ENCODE measurements at regions not wholly inside any gene's neighbourhood (a gene's known extent, or its start where the extent isn't known, plus 50 kb on each side); places are given as distances from the start of the nearest gene placed in this dataset.

GRCh38 chr6:134378426-134378825, 60.5 kb upstream of the SGK1 start:
- Histone ChIP-seq H3K9me3 (no peaks in the 10 kb centered on the region), H3K27ac (no peak overlapping the region), H3K4me1 (peaks cover 7% of the 10 kb centered on the region), H3K4me3 (no peak overlapping the region), H3K36me3 (ENCODE audit: low read depth, missing control alignments) (no peaks in the 10 kb centered on the region), H3K27me3 (no peaks in the 10 kb centered on the region)
- DNase-seq: no peak
- TF ChIP-seq, protein P1, sequence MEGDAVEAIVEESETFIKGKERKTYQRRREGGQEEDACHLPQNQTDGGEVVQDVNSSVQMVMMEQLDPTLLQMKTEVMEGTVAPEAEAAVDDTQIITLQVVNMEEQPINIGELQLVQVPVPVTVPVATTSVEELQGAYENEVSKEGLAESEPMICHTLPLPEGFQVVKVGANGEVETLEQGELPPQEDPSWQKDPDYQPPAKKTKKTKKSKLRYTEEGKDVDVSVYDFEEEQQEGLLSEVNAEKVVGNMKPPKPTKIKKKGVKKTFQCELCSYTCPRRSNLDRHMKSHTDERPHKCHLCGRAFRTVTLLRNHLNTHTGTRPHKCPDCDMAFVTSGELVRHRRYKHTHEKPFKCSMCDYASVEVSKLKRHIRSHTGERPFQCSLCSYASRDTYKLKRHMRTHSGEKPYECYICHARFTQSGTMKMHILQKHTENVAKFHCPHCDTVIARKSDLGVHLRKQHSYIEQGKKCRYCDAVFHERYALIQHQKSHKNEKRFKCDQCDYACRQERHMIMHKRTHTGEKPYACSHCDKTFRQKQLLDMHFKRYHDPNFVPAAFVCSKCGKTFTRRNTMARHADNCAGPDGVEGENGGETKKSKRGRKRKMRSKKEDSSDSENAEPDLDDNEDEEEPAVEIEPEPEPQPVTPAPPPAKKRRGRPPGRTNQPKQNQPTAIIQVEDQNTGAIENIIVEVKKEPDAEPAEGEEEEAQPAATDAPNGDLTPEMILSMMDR (IDR thresholded peaks at IDR 0.05): no peak
- TF ChIP-seq POLR2A (IDR thresholded peaks at IDR 0.05): no peak
- intact Hi-C loops (cut with DNase I; ENCODE audit: low total_unique reads): no loop called here
- 76 to 86% methylated on average over 1 of the region's 1 CpG for WGBS, 2 donors

DNA sequence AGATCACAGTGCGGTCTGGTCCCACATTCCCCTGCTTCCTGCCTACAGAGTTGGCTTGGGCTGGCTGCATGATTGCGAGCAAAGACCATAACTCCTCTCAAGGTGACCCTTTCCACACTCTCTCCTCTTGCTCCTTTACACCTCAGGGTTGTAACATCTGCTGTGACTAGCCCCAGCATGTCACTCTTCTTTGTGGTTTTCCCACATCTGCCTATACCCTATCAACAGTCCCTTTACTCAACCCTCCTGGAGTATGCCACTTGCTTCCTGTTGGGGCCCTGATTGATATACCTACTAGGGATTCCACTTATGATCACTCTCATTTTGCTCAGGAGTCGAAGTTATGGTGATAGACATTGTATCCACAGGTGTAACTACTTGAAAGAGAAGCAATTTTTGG, 58.9 kb upstream of the SGK1 start:
- intact Hi-C loops (cut with DNase I; ENCODE audit: low total_unique reads): no loop called here
- Histone ChIP-seq H3K27ac (no peak overlapping the region), H3K36me3 (ENCODE audit: low read depth, missing control alignments) (no peaks in the 10 kb centered on the region), H3K4me3 (no peak overlapping the region), H3K9me3 (no peaks in the 10 kb centered on the region), H3K27me3 (no peaks in the 10 kb centered on the region), H3K4me1 (peaks cover 7% of the 10 kb centered on the region)
- TF ChIP-seq POLR2A (IDR thresholded peaks at IDR 0.05): no peak
- TF ChIP-seq, protein P1 (IDR thresholded peaks at IDR 0.05): no peak
- DNase-seq: no peak
- 95 to 97% methylated on average over 3 of the region's 3 CpGs for WGBS, 2 donors

- intact Hi-C loops (cut with DNase I; ENCODE audit: low total_unique reads): no loop called here
- no peaks in the 10 kb centered on the region for H3K9me3 ChIP-seq
- DNase-seq: no peak
- H3K4me1 ChIP-seq: peaks cover 7% of the 10 kb centered on the region
- no peaks in the 10 kb centered on the region for H3K36me3 ChIP-seq (ENCODE audit: low read depth, missing control alignments)
- no peaks in the 10 kb centered on the region for H3K27me3 ChIP-seq
- H3K27ac ChIP-seq: no peak overlapping the region
- WGBS, 2 donors: 89 to 92% methylated on average over 4 of the region's 4 CpGs
- no peak overlapping the region for H3K4me3 ChIP-seq
- no peak for TF ChIP-seq POLR2A (IDR thresholded peaks at IDR 0.05)
- TF ChIP-seq, protein P1 (IDR thresholded peaks at IDR 0.05): no peak
Observed at GRCh38 chr6:134375220-134375580, 57.3 kb upstream of the SGK1 start.

DNA sequence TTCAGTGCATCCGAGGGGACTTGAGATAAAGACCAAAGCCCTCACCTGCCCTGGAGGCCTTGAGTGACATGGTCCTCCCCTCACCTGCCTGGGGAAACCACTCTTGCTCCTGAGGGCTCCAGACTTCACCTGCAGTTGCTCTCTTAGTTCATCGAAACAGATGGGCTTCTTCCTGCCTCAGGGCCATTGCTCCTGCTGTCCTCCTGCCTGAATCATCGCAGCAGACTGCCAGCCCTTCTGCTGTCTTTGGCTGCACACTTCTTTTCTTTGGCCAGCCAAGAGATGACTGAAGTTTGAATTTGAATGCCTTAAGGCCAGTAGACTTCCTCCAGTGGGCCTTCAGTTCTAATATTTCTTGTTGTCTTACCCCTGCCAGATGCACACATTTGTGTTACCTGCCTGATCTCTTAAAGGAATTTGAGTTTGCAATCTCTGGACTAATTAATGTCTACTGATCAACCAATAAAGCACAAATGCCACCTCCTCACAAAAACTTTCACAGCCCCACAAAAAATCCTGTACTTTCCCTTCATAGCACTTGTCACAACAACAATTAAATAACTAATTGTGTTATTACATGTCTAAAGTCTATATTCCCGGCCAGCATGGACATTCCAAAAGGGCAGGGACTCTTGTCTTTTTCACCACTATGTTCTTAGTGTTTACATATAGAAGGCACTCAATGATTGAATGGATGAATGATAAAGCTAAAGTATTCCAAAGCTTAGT, 56.7 kb upstream of the SGK1 start:
- no peak for DNase-seq
- no peaks in the 10 kb centered on the region for H3K36me3 ChIP-seq (ENCODE audit: low read depth, missing control alignments)
- peaks cover 7% of the 10 kb centered on the region for H3K4me1 ChIP-seq
- H3K27me3 ChIP-seq: no peaks in the 10 kb centered on the region
- no peak overlapping the region for H3K4me3 ChIP-seq
- no peak for TF ChIP-seq POLR2A (IDR thresholded peaks at IDR 0.05)
- TF ChIP-seq, protein P1 (IDR thresholded peaks at IDR 0.05): no peak
- intact Hi-C loops (cut with DNase I; ENCODE audit: low total_unique reads): no loop called here
- H3K9me3 ChIP-seq: no peaks in the 10 kb centered on the region
- H3K27ac ChIP-seq: no peak overlapping the region
- WGBS, 2 donors: 80 to 94% methylated on average over 4 of the region's 4 CpGs

DNA sequence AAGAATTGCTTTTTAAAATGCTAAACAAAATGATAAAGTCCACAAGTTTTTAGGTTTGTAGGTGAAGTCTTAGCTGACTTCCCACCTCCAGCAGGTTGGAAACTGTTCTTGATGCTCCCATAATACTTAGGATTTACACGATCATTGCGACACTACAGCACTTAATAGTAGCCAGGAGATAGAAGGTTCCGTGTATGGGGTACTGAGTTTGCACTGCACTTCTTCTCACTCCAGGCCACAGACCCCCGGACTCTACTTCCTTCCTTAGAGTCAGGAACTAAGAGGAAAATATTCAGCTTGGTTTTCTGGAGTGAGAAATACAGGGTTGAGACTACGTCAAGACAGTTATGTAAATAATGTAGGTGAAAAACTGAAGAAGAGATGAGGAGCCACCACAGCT, 56.1 kb upstream of the SGK1 start:
- no peak for DNase-seq
- intact Hi-C loops (cut with DNase I; ENCODE audit: low total_unique reads): no loop called here
- WGBS, 2 donors: 83 to 91% methylated on average over 5 of the region's 5 CpGs

More for the DNA sequence above, 56.1 kb upstream of the SGK1 start:
- H3K4me1 ChIP-seq: no peaks in the 10 kb centered on the region
- H3K27ac ChIP-seq: no peak overlapping the region
- H3K4me3 ChIP-seq: no peak overlapping the region
- H3K9me3 ChIP-seq: no peaks in the 10 kb centered on the region
- H3K27me3 ChIP-seq: no peaks in the 10 kb centered on the region
- TF ChIP-seq POLR2A (IDR thresholded peaks at IDR 0.05): no peak
- TF ChIP-seq, protein P1 (IDR thresholded peaks at IDR 0.05): no peak
- no peaks in the 10 kb centered on the region for H3K36me3 ChIP-seq (ENCODE audit: low read depth, missing control alignments)
